ENCODE measurements at regions not wholly inside any gene's neighbourhood (a gene's known extent, or its start where the extent isn't known, plus 50 kb on each side); places are given as distances from the start of the nearest gene placed in this dataset.
A peak's percentile ranks its signal among the peaks of the same experiment; 100 is the strongest.

GRCh38 chr6:89028774-89029173 lies 51.8 kb upstream of the PNRC1 start:
- DNase-seq: no peak

- no peak for DNase-seq
Observed at GRCh38 chr6:89027756-89028155, 52.8 kb upstream of the PNRC1 start.

- DNase-seq: no peak
Observed at GRCh38 chr6:89026151-89026550, 54.4 kb upstream of the PNRC1 start.

GRCh38 chr6:89025633-89026032 lies 54.9 kb upstream of the PNRC1 start:
- no peak for DNase-seq

GRCh38 chr6:89024456-89024855 lies 56.1 kb upstream of the PNRC1 start:
- no peak for DNase-seq

- no peak for DNase-seq
Observed at GRCh38 chr6:89023591-89024441, 56.7 kb upstream of the PNRC1 start.

- peak; percentile 26 for DNase-seq
Observed at GRCh38 chr6:89022798-89023197, 57.8 kb upstream of the PNRC1 start.

GRCh38 chr6:89021629-89022028 lies 58.2 kb upstream of the RNGTT start:
- DNase-seq: no peak

- no peak for DNase-seq
Observed at GRCh38 chr6:89015971-89016370, 52.6 kb upstream of the RNGTT start.

GRCh38 chr6:89013438-89013837 lies 50.0 kb upstream of the RNGTT start:
- DNase-seq: no peak

Measured in fibroblast of skin of scalp (primary cell).